GM21515 (cell line): ENCODE measurements at regions not wholly inside any gene's neighbourhood (a gene's known extent, or its start where the extent isn't known, plus 50 kb on each side); places are given as distances from the start of the nearest gene placed in this dataset.
"Not testable (repeated sequence)": the region's sequence is repeated elsewhere in the genome, so short reads cannot be mapped to it uniquely, and the experiment has no call there.

Source experiments
- ATAC-seq: cut with Tn5 transposase; IDR thresholded peaks from one replicate; pipeline ENCODE4 v1.9.1; 2021; ENCODE audit not compliant: unreplicated experiment

DNA sequence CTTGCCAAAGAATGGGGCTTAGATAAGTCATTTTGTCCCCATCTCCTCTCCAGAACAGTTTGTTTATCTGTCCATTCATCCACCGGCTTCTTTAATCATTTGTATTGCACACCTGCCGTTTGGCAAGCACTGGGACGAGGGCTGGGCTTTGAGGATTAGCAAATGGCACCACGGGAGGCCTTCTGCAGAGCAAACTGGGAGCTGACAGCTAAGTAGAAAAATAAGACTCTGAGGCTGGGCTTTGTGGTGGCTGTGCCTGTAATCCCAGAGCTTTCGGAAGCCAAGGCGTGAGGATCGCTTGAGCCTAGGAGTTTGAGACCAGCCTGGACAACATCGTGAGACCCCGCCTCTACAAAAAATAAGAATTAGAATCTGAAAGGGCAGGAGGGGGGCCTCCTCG lies 203.9 kb downstream of the NPIPB11 start:
- ATAC-seq: not testable (repeated sequence)

DNA sequence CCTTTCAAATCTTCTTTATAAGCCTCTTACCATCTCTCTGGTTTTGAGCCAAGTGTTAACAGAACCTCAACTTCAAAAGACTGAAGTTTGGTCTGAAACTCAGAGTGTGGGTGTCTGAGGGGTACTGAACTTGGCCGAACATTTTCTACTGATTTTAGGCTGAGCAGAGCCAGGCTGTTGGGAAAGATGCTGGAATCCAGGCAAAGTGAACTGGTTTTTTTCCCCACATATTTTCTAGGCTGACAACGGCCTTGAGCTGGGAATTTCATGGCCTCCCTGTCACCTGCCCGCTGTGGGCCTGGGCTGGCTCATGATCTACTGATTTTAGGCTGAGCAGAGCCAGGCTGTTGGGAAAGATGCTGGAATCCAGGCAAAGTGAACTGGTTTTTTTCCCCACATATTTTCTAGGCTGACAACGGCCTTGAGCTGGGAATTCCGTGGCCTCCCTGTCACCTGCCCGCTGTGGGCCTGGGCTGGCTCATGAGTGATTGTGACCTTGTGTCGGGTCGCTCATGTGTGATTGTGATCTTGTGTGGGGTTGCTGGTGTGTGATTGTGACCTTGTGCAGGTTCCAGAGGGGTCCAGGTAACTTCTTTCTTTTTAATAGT lies 204.4 kb downstream of the NPIPB11 start:
- not testable (repeated sequence) for ATAC-seq

DNA sequence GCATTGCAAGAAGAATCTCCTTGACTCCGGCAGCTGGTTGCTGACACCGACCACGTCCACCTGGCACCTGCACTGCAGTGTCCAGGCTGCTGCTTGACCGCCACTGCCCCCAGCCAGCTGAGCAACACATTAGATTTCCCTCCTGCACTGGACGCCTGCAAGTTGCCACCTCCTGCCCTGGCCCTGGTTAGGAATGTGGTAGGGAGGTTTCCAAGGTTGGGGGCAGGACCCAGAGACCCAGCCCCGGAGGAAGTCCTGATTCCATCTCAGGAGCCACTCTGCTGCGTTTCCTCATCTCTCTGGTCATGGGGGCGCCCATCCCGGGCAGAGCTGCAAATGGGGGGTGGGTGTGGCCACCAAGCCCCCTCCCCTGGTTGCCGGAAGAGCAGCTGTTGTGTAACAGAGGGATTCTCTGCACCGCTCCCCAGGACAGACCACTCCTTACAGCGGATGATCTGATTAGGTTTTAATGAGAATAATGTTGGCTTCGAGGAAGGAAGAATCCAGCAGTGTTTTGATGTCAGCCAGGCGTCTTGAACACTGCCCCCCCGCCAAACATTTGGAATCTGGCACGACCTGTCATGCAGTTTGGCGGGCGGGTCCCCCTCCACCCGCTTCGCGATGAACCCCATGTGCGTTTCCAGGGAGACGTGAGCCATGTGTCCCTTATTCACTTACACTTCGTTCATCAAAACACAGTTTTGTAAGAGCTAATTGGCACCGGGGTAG lies 205.1 kb downstream of the NPIPB11 start:
- ATAC-seq: not testable (repeated sequence)

DNA sequence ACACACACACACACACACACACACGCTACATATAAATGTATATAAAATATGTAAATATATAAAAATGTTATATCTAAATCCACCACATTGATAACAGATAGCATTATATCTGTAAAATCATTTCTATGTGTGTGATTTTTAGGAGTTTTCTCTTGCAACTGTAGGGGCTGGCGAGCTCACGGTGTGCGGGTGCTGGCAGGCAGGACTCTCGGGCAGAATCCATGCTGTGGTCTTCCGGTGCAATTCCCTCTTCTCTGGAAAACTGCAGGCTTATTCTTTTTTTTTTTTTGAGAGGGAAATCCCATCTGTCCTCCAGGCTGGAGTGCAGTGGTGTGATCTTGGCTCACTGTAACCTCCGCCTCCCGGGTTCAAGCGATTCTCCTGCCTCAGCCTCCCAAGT lies 205.8 kb downstream of the NPIPB11 start:
- not testable (repeated sequence) for ATAC-seq

DNA sequence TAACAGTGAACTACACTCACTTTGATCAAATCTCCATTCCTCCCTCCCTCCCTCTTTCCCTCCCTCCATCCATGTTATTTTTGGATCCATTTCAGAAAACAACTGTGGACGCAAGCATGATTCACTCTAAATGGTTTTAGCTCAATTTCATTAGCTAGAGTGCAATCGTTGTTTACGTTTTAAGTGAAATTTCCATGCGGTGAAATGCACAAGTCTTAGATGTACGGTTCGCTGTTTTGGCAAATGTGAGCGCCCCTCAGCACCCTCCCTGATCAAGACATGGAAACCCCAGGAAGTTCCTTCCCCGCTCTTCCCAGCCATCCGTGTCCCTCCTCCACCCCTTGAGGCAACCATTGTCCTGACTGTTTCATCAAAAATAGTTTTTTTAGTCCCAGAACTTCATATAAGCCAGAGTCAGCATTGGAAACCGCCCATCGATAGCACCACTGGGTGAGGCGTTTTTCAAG lies 206.3 kb downstream of the NPIPB11 start:
- not testable (repeated sequence) for ATAC-seq

DNA sequence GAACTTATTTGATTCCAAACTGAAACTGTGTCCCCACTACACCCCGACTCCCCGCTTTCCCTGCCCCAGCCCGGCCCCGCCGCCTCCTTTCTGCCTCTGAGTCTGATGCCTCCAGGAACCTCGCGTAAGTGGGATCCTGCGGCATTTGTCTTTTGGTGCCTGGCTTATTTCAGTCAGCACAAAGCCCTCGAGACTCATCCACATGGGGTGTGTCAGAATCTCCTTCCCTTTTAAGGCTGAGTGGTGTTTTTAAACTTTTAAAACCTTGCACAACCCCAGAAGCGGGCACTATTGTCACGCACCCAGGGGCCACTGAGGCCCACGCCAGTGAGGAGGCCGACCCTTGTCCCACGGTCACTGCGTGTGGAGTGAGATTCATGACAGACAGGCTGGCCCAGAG lies 206.9 kb downstream of the NPIPB11 start:
- ATAC-seq: not testable (repeated sequence)

DNA sequence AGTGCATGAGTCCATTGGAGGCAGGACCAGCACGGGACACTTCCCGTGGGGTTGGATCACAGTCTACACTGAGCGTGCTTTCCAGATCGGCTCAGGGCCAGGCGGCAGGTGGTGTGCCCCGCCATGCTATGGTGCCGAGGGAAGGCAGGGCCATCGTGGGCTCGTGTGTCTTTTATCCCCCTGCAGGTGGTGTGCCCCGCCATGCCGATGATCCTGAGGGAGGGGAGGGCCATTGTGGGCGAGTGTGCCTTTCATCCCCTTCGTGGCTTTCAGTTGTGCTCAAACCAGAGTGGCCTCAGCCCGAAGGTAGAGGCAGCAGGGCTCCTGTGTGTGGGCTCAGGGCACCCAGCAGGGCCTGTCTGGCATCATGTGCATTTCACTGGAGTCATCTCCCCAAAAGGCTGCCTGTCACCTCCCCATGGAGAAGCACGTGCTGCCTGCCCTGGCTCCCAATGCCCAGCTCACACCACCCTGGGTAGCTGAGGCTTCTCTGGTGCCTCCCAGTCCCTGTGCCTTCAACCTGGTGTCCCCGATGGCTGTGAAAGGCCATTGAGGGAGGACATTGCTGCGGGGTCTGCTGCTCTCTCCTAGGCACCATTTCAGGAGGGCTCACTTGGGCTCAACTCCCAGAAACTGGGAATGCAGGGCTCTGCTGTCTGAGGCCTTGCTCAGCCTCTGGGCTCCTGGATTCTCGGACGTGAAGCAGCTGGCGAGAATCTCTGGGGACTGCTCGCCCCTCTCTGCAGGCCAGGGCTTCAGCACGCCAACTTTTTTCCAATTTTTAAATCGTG lies 207.6 kb downstream of the NPIPB11 start:
- no peak for ATAC-seq

DNA sequence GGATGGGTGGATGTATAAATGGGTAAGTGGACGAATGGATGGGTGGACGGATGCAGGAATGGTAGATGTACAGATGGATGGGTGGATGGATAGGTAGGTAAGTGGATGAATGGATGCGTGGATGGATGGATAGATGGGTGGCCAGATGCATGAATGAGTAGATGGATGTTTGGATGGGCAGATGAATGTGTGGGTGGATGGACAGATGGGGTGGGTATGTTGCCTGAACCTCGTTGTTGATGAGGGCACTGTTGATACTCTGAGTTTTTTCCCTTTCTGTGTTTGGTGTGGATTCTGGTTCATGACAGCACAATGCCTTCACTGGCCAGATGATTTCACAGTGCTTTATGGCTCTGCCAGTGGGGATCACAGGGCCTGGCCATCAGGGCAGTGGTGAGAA lies 208.3 kb downstream of the NPIPB11 start:
- ATAC-seq: no peak

DNA sequence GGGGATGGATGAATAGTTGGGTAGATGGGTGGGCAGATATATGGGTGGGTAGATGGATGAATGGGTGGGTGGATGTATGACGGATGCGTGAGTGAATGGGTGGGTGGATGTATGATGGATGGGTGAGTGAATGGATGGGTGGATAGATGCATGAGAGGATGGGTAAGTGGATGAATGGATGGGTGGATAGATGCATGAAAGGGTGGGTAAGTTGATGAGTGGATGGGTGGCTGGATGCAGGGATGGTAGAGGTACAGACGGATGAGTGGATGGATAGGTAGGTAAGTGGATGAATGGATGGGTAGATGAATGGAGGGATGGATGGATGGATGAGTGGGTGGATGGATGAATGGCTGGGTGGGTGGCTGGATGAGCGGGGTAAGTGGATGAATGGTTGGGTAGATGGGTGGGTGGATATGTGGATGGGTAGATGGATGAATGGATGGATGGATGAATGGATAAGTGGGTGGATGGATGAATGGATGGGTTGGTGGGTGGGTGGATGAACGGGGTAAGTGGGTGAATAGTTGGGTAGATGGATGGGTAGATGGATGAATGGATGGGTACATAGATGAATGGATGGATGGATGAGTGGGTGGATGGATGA lies 208.9 kb downstream of the NPIPB11 start:
- not testable (repeated sequence) for ATAC-seq

DNA sequence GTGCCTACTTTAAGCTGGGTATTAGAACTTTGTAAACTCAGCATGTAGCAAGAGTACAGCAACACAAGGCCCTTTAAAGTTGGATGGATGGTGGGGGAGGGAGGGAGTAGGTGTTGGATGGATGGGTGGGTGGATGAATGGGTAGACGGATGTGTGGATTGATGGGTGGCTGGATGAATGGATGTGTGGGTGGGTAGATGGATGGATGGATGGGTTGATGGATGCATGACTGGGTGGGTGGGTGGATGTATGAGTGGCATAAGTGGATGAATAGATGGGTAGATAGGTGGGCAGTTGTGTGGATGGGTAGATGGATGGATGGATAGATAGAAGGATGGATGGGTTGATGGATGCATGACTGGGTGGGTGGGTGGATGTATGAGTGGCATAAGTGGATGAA lies 209.8 kb downstream of the NPIPB11 start:
- ATAC-seq: not testable (repeated sequence)

DNA sequence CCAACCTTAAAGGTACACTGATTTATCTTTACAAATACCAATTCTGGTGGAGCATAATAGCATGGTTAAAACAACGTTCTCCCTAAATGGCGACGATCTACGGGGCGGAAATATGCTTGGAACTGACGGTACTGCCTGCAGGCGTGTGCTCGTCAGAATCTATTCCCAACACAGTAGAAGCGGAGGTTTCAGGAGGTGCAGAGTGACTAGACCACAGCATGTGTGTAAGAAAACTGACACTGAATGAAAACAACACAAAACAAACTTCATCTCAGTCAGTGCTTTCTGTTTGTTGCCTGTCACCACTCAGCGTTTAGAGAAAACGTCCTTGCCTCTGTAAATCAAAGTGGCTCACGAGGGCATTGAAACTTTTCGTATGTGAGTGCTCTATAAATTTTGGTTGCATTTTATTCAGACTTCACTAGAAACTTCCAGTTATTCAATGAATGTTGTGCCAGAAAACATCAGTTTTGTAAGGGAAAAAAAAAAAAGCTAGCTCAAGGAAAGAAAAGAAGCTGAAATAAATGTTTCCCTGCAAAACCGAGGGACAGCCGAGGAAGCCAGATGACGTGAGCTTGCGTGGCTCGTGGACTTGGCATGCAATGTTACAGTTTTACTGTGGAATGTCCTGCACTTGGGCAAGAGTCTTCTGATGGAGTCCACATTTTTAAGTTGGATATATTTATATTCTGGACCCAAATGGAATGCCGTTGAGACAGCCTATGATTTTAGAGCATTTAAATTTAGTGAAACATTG lies 210.4 kb downstream of the LAT start:
- ATAC-seq: not testable (repeated sequence)

DNA sequence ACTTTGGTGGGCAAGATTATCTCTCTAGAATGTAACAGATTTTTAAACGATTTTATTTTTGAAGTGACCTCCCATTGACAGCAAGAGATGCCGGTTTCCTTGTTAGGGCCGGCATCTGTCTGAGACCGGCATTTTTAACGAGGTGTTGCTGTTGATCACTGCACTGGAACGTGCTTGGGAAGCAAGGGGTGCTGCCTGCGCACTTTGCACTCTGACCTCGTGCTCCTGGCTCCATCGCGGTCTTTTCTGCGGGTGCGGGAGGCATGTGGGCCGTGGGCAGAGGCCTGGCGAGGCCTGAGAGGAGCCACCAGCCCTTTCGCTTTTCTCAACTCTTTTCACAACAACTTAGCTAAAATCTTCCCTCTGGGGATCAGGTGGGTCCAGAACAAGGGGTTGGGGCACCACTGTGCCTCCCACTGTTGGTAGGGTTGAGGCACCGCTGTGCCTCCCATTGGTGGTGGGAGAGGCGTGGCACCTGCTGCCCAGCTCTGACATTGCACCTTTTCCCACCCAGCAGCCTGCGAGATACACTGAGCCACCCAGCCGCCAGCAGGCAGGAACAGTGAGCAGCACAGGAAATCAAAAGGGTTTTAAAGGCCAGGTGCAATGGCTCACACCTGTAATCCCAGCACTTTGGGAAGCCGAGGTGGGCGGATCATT lies 209.5 kb downstream of the LAT start:
- not testable (repeated sequence) for ATAC-seq

DNA sequence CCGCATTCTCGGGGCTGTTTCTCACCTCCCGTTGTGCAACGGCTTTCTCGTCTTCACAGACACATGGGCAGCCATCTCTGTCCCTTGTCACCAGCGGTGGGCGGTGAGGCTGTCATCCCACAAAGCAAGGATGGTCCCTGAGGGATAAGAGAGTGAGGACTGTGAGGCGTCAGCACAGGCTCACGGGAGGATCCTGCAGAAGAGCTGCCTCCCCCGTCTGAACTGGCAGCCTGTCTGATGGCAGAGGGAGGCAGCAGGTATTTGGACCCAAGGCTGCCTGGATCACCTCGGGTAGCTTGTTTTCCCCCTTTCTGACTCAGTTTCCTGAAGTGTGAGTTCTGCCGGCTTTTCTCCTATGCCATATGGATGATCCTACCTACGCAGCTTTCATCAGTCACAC lies 208.8 kb downstream of the LAT start:
- not testable (repeated sequence) for ATAC-seq

DNA sequence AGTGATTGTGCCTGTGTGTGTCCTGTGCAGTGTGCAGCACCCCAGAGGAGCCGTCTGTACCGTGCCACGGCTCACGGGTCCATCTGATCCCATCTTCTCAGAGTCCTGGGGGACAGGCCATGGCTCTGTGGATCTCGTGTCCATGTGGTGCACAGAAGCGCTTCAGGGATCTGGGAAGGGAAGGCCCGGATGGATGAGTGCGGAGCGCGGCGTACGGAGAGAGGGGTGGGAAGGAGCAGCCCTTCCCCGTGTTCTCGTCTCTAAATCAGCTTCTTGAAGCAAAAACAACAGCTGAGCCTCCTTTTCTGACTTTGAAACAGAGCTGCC lies 208.4 kb downstream of the LAT start:
- not testable (repeated sequence) for ATAC-seq

DNA sequence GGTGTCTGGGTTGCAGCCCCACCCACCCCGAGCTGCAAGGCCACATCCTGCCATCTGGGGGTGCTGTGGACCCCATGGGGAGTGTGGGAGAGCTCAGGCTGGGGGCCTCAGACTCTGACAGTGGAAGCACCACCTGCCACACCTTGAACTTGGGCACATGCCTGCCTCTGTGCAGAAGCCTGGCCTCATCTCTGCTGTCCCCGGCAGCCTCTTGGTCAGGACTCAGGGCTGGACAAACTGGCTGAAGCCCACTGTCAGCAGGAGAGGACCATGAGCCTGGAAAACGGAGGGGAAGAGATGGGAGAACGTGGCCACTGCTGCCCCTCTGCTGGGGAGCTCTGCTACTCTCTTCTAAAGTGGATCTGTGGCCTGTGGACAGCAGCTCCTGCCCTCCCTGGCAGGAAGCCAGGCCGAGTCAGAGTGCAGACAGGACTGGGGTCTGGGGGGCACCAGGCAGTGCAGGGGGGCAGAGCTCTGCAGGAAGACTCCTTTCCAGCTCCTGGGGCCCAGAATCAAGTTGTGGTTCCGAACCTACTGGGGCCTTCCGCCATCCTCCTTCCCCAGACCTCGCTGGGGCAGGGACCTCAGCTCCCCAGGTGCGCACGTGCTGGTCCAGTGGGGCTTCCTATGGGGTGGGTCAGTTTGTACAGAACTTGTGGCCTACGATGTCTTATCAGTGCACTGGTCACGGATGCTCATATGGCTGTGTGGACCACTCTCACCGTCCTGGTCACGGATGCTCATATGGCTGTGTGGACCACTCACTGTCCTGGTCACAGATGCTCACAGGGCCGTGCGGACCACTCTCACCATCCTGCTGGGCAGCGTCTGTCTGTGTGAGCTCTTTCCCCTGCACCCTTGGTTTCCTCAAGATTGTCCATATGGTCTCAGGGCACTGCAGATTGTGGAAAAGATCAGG lies 207.7 kb downstream of the LAT start:
- ATAC-seq: no peak

DNA sequence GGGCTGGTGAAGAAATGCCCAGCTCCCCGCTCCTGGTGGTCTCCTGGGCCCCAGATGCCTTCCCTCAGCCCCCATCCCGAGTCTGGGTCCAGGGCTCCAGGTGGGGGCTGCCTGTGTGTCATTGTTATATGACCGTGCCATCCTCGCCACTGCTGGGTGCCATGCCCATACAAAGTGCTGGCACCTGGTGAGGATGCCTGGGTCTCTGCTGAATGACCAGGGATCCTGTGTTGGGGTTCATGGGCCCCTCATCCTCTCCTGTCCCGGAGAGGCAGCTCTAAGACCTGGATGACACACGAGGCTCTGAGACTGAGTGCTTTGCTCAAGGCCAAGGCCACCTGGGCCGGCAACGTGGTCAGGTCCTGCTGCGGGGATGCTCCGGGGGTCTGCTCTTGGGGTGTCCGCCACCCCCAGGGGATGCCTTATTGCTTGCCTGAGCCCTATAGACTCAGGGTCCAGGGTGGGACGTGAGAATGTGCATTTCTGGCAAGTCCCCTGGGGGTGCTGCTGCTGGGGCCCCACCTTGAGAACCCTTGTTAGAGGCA lies 206.9 kb downstream of the LAT start:
- not testable (repeated sequence) for ATAC-seq

DNA sequence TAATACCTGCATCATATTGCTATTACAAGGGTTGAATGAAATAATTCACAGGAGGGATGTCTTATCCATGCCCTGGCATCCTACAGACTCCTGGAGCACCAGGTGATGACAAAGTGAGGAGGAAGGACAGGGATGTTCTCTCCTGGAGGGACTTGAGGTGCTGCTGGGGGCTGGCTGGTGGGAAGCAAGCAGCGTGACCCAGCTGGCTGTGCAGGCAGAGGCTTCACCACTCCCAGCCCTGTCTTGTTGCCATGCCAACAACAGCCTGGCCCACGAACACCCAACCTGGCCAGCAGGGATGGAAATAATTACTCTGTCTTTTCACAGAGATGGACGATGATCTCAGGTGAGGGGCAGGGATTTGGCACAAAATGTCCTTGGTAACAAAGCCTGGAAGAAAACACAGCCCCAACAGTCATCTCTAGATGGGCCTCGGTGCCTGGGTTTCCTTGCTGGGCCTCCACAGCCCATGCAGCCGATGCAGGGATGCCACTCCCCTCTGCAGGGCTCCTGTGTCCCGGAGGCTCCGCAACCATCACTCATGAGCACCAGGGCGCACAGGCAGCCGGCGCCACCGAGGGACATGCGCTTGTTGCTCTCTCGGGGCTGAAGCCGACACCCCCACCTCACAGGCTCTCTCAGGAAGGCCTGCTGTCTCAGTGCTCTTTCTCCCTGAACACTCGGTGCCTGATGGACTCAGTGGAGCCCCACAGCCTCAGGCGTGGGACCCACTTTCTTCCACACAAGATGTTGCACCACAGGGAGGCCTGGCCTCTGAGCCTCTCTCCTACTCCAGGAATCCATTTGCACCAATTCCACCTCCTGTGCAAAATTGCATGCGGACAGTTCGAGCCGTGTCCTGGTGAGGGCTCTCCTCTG lies 205.9 kb downstream of the LAT start:
- ATAC-seq: not testable (repeated sequence)

DNA sequence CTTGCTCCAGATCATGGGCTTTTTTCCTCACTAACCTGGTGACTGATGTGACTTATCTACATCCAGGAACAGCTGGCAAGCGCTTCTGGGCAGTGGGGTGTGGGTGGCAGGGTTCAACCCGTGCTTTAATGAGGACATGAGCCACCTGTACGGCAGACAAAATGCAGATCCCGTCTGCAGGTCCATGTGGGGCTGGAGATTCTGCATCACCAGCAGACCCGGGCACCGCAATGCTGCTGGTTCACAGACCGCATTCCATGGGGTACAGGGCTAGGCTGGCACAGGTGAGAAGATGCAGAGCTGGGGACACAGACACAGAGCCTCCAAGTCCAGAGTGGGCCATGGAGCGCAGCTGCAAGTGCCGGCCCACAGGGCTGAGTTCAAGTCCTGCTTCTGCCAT lies 204.0 kb downstream of the LAT start:
- ATAC-seq: not testable (repeated sequence)
